ENCODE measurements at regions not wholly inside any gene's neighbourhood (a gene's known extent, or its start where the extent isn't known, plus 50 kb on each side); places are given as distances from the start of the nearest gene placed in this dataset.

DNA sequence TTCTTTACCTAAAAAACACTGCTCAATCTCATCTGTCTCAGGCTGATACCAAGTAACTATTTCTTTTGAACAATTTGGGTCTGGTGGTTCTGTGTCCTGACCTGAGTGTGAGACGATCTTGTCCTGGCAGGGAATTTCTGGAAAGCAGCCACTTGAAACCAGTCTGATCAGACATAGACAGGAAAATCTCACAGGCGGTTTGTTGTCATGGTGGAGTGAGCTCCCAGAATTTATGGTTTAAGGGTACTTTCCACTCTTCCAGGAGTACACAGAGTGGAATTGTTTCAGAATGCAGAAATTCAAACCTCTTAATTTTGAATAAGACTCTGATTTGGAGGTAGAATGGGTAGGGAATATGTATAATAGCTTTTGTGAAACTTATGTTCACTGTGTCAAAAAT is 268.2 kb downstream of the ISL1 start:
- DNase-seq (ENCODE audit: low read depth, low spot score), result no peak
- TF ChIP-seq, protein P1, sequence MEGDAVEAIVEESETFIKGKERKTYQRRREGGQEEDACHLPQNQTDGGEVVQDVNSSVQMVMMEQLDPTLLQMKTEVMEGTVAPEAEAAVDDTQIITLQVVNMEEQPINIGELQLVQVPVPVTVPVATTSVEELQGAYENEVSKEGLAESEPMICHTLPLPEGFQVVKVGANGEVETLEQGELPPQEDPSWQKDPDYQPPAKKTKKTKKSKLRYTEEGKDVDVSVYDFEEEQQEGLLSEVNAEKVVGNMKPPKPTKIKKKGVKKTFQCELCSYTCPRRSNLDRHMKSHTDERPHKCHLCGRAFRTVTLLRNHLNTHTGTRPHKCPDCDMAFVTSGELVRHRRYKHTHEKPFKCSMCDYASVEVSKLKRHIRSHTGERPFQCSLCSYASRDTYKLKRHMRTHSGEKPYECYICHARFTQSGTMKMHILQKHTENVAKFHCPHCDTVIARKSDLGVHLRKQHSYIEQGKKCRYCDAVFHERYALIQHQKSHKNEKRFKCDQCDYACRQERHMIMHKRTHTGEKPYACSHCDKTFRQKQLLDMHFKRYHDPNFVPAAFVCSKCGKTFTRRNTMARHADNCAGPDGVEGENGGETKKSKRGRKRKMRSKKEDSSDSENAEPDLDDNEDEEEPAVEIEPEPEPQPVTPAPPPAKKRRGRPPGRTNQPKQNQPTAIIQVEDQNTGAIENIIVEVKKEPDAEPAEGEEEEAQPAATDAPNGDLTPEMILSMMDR (IDR thresholded peaks at IDR 0.05; ENCODE audit: insufficient read depth, low read length, missing control alignments), result no peak
- ChIA-PET CTCF (no interaction called here), POLR2A (no interaction called here)
- no peak overlapping the region for H3K4me3 ChIP-seq (ENCODE audit: low read depth, low read length)

DNA sequence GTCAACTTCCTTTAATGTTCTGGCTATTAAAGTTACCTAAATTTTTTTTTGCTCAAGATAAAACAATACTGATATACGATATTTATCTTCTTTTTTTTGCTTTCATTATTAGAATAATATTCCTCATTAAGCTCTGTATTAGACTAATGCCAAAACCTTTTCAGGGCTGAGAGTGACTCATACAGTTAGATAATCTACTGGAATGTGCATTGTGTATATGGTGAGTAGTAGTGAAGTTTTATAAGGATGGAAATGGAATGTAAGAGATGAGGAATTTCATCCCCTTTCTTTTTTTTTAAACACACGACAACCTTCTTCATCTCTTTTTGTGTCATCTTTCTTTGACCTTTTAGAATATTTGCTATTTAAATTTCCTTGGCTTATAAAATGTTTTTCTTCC is 268.6 kb downstream of the ISL1 start:
- CTCF ChIA-PET, result no interaction called here

DNA sequence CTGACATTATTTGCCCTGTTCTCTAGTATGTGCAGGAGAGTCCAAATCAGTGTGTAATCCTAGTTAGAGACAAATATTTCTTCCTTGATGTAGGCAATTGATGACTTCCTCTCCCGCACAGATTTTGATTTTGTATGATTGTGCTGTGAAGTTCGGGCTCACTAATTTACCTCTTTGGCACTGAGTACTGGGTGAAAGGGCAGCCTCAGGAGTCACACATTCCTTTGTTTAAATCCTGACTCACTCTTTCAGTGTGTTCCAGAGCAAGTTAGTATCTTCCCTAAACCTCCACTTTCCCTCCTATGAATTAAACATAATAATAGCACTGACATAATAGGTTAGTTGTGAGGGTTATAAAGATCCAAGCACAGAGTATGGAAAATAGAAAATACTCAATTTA is 269.7 kb downstream of the ISL1 start:
- no peak overlapping the region for H3K4me3 ChIP-seq (ENCODE audit: low read depth, low read length)
- ChIA-PET POLR2A (no interaction called here), CTCF (no interaction called here)
- TF ChIP-seq, protein P1 (IDR thresholded peaks at IDR 0.05; ENCODE audit: insufficient read depth, low read length, missing control alignments), result no peak
- no peak for DNase-seq (ENCODE audit: low read depth, low spot score)

More for the DNA sequence above, 268.6 kb downstream of the ISL1 start:
- no peak for DNase-seq (ENCODE audit: low read depth, low spot score)
- no peak overlapping the region for H3K4me3 ChIP-seq (ENCODE audit: low read depth, low read length)
- POLR2A ChIA-PET, result no interaction called here
- TF ChIP-seq, protein P1 (IDR thresholded peaks at IDR 0.05; ENCODE audit: insufficient read depth, low read length, missing control alignments), result no peak

DNA sequence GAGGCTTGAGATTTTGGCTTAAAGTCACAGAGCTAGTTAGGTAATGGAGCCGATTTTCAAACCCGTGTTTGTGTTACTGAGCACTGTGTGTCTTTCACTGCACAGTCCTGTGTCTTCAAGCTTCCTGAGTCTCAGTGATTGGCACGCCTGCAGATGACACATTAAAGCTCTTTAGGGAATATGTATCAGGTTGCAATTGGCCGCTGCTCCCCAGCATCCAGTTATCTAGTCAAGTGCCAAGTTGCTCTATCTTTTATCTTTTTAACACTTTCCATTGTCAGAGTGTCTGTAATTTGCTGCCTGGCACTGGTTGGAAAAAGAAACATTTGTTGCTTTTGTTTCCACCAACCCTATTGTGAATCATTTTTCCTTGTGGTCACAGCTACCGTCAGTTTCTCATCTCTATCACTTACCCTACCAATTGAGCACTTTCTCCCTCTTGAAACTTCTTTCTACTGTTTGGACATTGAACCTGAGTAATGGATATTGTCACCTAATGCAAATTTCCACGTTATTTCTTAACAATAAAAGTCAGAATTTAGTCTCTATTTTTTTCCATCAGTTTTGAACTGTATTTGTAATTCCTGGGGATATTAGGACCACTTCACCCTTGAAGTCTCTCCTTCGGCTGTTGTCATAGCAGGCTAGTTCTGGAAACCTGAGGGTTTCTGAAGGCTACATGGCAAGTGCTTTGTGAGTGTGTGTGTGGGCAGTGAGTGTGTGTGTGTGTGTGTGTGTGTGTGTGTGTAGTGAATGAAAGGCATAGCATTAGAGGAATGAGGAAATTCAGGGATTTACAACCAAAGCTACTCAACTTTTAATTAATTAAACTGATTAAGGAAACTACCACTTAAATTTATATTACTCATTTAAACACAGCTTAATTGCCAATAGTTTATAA is 274.3 kb downstream of the ISL1 start:
- TF ChIP-seq, protein P1 (IDR thresholded peaks at IDR 0.05; ENCODE audit: insufficient read depth, low read length, missing control alignments), result no peak
- ChIA-PET CTCF (no interaction called here), POLR2A (no interaction called here)
- no peak for DNase-seq (ENCODE audit: low read depth, low spot score)
- H3K4me3 ChIP-seq (ENCODE audit: low read depth, low read length), result no peak overlapping the region

DNA sequence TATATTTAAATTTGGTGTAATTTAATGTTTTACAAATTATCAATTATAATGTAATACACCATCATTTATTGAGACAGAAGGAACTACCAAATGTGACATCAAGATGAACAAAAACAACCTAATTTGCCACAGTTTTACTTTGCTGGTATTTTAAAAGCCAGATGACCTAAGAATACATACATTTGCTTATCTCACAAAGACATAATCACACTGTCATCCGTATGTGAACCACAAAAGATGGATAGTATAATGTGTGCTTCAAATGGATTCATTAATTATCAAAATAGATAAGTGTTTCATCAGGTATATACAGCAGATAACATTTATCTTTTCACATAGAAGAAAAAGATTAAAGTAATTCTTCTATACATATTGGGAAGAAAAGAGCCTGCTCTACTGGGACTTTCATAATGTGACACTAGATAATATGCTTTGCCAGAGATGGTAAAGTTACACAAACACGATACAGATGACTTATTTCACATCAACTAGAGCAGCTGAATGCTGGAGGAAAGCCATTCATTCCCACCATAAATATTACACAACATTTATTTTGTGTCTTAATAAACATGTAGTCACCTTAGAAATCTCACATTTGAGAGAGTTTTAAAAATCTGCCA is 278.5 kb downstream of the ISL1 start:
- TF ChIP-seq, protein P1 (IDR thresholded peaks at IDR 0.05; ENCODE audit: insufficient read depth, low read length, missing control alignments), result no peak
- DNase-seq (ENCODE audit: low read depth, low spot score), result no peak
- ChIA-PET POLR2A (no interaction called here), CTCF (no interaction called here)
- no peak overlapping the region for H3K4me3 ChIP-seq (ENCODE audit: low read depth, low read length)

DNA sequence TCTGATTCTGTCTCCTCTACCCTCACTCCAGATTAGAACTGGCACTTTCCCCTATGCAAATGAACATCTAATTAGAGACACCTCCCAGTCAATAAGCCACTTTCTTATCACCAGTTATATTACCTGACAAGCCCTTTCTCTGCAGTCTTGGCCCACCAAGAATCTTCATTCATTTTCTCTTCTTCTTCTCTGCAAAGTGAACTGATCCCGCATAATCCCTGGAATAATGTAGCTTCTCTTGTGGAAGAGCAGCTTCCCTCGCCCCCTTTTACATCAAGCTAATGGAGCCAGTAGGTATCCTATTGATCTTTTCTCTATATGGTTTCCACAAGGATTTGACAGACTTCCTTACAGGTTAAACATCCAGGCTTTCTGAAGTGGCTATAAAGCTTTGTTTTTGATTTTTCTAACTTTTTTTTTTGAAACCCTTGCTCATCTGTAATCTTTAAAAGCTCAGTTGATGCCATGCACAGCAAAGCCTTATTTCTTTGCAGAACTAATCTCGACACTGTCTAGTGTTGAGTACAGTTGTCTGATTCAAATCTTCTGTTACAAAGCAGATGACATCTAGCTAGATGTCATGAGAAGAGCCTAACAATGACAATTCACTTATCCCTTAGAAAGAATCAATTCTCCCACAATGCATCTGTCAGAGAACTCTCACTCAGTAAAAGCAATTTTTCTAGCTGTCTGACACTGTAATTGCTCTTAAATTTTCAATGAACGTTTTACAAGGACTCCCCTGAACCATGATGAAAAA is 281.4 kb downstream of the ISL1 start:
- TF ChIP-seq, protein P1 (IDR thresholded peaks at IDR 0.05; ENCODE audit: insufficient read depth, low read length, missing control alignments), result no peak
- POLR2A ChIA-PET, result no interaction called here
- CTCF ChIA-PET, result interaction anchor here (1.0 kb wide), 1 partner anchor 19 kb away, joined by 3 read pairs; no protein-coding TSS in a partner anchor

More for the DNA sequence above, 281.4 kb downstream of the ISL1 start:
- DNase-seq (ENCODE audit: low read depth, low spot score), result no peak
- no peak overlapping the region for H3K4me3 ChIP-seq (ENCODE audit: low read depth, low read length)
